ENCODE measurements at regions not wholly inside any gene's neighbourhood (a gene's known extent, or its start where the extent isn't known, plus 50 kb on each side); places are given as distances from the start of the nearest gene placed in this dataset.

DNA sequence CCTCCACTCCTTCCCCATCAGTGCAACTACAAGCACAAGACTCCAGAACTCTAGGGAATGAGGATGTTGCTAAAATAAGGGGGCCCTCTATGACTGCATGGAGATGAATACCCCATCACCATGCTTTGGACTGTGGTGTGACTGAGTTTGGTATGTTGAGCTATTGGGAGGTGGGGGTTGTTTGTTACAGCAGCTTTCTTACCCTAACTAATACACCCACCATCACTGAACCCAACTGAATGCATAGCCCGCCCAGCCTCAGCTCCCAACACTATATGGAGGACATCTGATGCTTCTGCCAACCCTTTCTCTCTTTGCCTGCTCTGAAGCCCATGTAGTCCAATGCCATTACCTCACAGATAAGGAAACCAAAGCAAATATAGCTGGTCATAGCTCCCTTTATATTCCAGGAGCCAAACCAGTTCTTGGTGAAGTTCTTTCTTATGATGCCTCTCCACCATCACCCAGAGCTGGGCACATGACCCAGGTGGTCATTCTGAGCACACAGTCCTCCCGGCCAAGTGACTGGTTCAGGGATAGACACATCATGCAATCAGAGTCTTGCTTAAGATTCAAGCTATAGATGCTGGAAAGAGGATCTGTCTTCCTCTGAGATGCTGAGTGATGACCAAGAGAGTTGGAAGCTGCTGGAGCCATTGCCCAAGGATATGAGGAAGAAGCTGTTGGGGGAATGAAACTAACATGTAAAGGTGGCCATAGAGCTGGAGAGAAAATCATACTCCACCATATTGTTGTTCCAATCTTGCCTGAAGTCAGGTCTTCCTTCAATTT, 155.6 kb upstream of the HAAO start:
- peak; percentile 19 to 54 for DNase-seq

DNA sequence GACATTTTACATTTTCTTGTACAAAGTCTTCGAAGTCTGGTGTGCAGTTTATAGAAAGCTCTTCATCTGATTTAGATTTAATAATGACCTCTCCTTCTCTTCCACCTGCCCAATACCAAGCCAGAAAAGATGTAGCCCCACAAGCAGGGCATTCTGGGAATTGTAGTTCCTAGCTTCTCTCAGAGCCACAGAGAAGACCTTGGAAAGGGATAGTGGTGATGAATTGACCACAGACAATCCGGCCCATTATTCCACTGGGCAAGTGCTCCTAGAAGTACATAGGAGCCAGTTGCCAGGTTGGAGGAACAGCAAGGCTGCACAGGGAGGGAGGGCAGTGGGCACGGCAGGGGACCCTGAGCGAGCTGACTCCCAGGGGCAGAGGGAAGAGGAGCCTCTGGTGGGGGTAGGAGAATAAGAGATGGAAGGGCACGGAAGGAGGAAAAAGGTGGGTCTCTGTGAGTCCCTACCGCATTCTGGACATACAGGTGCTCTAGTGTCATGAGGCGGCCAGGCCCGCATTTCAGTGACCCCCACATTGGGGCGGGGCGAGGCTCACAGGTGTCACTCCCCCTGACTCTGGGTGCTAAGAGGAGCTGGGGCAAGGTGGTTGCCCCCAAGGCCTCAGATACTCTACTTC, 152.5 kb upstream of the HAAO start:
- DNase-seq, result no peak

DNA sequence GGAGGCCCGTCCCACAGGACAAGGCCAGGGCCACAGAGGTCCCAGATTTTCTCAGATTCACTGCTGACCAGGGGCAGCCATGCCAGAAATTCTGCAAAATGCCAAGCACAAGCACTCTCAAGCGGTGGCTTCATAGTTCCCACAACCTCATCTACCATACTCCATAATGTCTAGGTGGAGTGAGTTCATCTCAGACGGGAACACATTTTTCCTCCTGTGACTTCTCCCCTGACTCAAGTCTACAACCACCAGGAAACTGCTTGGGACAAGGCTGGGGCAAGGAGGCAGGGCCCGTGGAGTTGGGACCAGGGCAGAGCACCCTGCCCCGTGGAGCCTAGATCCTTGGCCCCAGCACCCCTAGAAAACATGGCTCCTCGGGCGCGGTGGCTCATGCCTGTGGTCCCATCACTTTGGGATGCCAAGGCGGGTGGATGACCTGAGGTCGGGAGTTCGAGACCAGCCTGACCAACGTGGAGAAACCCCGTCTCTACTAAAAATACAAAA, 150.7 kb upstream of the HAAO start:
- DNase-seq, result no peak

DNA sequence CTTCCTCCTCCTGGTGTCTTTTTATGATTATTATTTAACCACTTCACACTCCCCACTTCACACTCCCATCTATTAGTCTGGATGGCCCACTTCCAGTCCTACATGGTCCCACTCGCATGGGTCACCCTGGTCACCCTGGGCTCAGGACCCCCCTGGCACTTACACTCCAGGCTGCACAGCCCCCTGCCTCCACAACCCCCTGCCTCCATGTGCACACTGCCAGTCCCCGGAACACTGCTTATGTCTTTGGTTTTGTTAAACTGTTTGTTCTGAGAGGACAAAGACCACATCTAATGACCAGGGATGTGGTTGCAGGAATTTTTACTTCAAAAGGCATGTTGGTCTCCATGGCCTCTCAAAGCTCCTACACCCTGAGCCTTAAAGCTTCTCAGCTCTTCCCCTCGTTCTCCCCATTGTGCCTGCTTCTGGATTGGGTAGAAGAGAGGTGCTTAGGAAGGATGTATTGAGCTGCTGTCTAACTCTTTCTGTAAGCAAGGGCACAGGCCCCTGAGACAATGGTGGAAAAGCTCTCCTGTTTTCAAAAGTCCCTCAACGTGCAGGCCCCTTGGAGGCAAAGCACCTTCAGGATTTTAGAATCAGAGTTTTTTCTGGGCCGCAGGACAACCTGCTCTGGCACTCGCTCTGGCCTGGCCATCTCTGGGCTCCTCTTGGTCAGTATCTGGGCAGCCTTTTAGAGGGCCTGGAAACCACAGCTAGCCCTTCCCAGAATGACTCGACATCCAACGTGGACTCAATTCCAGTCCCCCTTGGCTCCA, 150.0 kb upstream of the HAAO start:
- no peak for DNase-seq

DNA sequence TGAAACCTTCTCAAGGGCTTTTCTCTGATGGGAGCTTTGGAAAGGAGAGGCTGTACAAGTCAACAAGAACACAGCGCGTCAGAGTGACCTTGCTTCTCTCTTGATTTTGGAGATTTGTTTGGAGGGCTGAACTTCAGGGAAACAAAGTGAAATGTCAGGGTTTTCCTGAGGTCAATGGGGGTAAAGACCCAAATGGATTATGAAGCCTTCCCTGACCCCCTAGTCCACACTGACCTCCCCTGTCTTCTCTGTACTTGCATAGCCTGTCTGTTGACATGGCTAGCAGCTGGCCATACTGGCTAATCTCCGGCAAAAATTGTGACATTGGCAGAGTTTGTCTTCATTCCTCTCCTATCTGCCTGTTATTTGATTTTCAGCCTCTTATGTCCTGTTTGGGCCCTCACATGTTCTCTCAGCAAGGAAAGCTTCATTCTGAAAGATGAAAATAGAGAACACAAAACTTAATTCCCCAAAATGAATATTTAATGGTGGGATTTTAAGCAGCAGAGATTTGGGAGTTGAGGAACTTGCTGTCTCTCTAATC, 149.3 kb upstream of the HAAO start:
- DNase-seq, result no peak

DNA sequence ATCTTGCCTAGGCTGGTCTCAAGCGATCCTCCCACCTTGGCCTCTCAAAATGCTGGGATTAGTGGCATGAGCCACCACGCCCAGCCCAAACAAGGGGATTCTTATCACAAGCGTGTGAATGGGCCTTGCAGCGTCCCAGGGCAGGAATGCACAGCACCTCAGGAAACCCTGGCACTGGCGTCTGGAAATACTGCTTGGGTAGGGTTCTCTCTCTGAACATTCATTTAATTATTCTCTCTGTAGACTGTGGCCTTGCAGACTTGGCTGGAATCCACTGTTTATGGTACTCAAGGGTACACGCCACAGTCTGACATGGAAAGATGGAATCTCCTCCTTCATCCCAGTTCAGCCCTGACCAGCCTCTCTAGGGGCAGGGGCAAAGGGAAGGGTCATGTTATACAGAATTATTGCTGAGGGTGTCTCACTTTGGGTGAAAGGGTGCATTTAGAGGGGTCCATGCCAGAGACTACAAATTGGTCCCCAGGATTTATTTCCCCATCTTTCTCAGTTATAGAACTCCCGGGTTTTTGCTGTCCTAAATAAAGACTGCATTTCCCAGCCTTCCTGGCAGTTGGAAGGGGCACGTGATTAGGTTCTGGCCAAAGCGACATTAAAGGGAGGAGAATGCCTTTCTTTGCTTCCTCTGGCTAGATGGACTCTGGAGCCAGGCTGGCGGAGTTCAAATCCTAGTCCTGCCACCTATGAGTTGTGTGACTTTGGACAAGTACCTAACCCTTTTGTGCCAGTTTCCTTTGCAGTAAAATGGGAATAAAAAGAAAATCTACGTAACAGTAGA, 147.2 kb upstream of the HAAO start:
- DNase-seq, result no peak

DNA sequence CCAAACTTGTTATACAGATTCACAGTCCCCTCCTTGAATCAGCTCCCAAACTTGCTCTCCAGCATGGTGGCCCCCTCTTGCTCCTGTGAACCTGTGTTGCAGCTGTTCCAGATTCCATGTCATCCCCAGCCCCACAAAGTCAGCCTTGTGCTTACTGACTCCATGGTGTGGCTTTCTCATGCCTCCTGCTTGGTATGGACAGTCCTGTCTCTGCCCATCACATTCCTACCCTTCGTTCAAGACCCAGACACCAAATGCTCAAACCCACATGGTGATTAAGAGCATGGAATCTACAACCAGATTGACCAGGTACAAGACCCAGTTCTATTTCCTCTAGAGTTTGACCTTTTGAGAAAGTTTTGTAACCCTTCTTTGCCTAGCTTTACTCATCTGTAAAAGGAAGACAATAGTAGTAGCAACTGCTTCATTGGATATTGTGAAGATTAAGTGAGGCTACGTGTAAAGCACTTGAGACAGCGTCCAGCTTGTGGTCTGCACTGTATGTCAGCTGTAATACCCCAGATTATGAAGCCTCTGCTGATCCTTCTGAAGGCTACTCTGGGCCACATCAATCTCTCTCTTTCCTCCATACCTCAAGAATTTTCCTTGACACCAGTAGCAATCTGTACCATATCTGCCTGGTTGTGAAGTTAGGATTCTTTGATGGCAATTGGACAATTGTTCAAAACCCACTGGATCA, 146.4 kb upstream of the HAAO start:
- DNase-seq, result no peak

DNA sequence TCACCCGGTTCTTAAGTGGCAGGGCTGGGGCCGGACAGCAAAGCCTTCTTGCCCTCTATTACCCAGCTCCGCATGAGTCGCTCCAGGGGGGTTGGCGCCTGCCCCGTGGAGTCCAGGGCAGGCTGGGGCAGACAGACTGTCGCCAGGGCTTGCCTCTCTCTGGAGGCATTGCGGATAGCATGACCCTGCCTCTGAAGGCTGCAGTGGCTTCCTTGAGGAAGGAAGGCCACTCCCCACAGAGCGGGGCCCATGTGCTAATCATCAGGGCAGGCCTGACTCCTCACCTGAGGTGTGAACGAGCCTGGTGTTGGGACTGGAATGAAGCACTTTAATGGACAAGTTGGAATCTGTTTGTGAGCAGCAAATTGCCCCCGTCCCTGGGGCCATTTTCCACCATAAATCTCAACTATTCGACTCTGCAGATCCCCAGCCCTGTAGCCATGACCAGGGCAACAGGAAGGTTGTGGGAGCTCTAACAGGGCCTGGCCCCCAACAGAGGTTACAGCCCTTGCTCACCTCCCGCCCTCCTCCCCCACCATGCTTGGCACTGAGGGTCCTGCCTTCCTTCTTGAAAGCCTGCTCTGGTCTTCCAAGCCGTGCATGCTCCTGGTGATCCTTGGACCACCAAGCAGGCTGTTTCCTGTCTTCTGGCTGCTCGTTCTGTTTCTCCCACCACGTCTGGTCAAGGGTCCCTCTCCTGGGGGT, 144.9 kb upstream of the HAAO start:
- DNase-seq, result no peak

DNA sequence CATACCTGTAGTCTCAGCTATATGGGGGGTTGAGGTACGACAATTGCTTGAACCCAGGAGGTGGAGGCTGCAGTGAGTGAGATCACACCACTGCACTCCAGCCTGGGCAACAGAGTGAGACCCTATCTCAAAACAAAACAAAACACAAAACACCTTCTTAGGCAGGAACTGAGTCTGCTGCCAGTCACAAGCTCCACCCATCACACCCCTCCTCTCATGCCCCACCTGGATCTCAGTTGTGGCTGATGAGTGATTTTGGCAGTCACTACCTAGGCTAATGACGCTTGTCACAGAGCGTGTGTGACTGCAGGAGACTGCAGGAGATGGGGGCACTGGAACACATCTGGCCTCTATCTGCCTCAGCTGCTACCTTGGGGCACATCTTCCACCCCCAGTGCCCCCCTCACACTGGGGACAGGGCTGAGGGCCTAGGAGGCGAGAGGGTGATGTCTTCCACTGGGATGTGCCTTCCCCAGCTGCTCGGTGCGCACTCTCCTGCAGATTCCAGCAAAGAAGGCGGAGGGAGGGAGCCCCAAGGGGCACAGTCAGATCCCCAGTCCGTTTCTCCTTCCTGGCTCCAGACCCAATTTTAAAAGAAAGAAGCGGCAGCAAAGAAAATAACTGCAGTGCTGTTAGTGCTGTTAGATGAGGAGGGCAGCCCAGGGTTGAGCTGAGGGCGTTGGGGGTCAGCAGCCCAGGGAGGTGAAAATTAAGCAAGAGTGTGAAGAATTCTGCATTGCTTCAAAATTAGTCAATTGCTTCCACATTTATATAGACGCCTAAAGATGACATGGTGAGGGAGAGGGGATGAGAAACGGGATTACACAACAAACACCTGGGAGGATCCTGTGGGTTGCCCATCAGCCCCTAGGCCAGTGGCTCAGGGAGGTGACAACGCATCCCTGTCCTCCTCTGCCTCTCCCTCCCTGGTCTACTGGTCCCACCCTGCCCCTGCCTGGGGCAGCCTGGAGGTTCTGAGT, 143.6 kb upstream of the HAAO start:
- DNase-seq, result no peak

DNA sequence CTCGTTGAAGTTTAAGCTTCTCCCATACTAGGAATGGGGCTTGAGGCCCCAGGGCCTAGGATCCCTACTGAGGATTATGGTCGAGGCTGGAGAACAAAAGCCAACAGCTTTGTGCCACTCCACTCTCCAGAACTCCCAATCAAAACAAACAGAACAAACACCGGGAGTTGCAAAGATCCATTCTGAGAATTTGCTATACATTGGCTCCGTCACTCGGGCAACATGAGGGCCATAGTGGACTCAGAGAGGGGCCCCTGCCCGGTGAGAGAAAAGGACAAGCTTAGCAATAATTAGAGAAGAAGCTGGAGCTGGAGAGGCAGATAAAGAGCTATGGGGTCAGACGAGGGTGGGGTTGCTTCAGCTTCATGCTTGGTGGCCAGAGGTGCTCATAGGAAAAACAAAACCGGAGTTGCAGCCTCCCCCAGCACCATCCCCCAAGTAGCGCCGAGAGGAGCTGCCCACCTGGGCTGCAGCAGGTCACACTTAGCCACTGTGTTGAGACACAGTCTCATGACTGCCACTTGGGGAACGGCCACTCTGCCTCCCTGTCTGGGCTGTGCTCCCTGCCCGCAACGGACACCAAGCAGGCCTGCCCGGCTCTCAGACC, 142.3 kb upstream of the HAAO start:
- DNase-seq, result no peak

DNA sequence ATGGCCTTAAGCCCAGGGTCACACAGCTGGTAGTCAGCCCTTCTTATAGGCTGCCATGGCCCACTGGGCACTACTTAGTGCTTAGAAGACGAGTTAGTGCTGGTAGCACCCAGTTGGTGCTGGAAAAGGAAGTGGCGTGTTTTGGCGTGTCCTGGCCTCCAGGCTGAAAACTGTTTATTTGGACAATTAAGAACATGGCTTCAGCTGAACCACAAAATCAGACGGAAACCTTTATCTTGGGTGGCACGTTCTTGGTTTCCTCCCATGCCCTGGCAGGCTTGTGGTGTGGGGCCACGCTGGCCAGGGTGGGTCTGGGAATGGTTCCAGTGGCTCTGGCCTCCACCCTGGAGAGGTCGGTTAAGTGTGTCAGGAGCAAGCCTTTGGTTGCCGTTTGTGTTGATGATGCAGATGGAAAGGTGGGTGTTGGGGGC, 141.5 kb upstream of the HAAO start:
- DNase-seq, result no peak

DNA sequence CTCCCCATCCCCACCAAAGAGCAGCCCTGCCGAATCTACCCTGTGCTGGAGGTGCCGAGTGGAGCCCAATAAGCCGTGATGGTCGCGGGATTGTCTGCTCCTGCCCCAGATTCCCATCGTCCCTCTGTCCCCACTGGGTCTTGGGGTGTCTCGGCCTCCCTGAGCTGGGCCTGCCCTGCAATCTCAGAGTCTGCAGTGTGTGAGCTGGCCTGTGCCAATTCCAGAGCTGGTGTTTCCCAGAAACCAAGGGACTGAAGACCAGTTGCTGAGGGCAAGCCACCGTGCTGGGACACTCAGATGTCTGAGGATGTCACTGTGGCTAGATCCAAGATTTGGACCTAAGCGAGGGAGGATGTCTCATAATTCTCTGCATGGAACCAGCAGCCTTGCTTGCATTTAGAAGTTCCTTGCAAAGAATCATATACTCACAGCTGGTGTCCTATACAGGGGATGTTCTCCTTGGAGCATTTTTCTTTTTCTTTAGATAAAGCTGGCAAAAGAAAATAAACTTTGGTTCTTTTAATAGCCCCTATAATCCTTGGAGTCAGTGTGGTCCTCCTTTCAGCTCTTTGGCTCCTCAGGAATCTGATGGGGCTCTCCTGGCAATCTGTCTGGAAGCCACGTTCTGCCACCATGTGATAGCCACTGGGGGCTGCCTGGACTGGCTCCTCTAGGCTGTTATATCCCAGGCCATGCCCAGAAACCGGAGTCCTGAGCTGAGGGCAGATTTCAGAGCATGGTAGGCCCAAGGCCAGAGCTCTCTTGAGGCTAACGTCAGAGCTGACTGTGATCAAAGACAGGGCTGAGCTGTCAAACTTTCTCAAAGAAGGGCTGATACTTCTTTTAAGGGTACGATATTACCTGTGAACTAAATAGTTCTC, 140.1 kb upstream of the HAAO start:
- DNase-seq, result no peak

DNA sequence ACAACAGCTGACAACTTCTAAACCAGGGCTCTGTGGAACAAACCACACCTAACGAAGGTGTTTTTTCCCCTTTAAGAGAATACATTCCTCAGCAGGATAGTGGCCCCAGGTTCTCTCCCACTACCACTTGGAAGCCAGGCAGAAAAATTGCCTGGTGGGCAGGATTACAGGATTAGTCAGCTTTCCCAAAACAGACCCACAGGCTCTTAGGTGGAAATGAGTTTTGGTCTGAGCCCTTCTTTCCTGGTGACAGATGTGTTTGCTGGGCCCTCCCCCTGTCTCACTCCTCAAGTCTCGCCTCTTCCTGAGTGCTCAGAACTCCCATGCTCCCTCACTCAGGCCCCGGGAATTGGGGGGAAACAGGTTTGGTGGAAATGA, 139.4 kb upstream of the HAAO start:
- DNase-seq, result no peak

DNA sequence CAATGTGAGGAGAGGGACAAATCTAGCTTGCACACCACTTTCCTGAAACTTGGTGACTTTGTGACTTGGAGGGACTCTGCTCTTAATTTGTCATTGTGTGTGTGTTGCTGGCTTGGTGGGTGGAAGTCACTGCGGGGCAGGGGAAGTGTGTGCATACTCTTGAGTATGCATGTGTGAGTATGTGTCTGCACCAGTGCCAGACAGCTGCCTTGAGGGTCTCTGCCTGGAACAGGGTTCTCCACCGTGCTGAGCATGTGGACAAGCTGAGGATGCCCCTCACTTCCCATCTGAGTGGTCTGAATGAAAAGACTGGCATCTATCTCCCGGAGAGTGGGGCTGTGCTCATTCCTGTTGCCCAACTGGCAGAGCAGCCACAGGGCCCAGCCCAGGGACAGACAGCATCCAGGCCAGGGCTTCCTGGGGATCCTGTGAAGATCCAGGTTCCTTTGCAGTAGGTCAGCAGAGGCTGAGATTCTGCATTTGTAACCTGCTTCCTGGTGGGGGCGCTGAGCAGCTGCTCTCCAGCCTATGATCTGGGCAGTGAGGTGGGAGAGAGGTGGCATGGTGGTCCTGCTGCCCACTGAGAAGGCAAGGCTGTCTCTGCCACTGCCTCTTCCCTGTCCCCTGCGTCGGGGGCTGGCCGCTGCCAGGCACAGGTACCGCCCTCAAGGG, 138.9 kb upstream of the HAAO start:
- no peak for DNase-seq

DNA sequence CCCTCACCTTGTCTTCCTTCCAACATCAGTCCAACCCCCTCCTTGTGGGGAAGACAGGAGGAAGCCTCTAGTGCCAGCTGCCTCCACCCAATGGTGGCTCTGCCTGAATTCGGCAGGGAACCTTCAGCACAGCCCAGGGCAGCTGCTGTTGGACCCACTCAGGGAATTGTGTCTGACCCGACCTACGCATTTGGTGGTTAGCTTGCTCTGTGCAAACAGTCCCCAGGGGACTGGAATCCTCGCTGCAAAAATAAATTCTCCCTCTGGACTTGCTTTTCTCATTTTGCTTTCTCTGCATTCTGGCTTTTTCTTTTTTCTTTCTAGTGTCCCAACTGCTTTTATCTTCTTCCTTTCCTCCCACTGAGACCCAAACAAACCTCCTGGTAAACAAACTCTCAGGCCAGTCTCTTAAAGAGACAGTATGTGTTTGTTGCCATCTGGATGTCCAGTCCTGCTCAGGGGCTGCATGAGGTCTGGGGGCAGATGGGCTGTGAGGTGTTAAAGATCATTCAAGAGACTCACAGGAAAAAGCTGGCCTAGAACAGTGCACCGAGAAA, 137.7 kb upstream of the HAAO start:
- DNase-seq, result no peak

DNA sequence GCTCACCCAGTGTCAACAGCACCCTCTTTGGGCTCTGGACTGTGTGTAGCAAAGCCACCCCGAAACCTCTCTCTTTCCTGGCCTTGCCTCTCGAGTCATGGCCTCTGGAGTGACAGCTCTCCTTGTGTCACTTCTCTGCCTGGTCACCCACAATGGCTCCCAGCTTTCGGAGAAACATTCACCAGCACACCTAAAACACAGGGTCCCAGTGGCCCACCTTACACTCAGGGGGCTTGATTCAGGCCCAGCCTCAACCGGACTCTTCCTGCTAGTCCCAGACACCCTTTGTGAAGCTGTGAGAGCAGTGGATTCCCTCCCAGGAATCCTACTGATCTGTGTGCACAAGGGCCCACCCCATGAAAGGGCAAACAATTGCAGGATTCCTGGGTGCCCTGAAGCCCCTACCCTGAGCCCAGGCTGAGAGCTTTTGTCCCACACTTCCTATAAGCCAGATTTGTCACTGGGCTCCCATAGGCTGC, 137.2 kb upstream of the HAAO start:
- no peak for DNase-seq
